ENCODE measurements at regions not wholly inside any gene's neighbourhood (a gene's known extent, or its start where the extent isn't known, plus 50 kb on each side); places are given as distances from the start of the nearest gene placed in this dataset.

DNA sequence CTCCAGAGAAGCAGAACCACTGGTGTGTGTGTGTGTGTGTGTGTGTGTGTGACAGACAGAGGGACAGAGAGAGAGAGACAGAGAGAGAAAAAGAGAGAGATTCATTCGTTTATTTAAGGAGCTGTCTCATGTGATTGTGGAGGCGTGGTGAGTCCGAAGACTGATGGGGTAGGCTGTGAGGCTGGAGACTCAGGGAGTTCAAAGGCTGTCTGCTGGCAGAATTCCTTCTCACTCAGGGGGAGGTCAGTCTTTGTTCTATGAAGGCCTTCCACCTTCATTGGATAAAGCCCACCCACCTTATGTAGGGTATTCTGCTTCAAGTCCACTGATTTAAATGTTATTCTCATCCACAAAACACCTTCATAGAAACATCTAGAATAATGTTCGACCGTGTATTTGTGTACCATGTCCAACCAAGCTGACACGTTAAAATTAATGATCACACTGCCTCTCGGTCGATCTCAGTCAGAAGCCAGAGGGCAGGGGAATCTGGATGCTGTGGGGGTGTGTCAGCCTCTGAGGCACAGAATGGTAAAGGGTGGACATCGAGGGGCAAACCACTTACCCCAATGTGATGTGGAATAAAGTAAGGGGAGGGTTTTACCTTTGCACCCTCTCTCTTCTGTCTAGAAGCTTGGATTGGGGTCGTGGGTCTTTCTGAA lies 275.6 kb downstream of the SLC4A3 start:
- TF ChIP-seq, protein P1, sequence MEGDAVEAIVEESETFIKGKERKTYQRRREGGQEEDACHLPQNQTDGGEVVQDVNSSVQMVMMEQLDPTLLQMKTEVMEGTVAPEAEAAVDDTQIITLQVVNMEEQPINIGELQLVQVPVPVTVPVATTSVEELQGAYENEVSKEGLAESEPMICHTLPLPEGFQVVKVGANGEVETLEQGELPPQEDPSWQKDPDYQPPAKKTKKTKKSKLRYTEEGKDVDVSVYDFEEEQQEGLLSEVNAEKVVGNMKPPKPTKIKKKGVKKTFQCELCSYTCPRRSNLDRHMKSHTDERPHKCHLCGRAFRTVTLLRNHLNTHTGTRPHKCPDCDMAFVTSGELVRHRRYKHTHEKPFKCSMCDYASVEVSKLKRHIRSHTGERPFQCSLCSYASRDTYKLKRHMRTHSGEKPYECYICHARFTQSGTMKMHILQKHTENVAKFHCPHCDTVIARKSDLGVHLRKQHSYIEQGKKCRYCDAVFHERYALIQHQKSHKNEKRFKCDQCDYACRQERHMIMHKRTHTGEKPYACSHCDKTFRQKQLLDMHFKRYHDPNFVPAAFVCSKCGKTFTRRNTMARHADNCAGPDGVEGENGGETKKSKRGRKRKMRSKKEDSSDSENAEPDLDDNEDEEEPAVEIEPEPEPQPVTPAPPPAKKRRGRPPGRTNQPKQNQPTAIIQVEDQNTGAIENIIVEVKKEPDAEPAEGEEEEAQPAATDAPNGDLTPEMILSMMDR (IDR thresholded peaks at IDR 0.05) = no peak
- intact Hi-C loops (cut with DNase I) = no loop called here

DNA sequence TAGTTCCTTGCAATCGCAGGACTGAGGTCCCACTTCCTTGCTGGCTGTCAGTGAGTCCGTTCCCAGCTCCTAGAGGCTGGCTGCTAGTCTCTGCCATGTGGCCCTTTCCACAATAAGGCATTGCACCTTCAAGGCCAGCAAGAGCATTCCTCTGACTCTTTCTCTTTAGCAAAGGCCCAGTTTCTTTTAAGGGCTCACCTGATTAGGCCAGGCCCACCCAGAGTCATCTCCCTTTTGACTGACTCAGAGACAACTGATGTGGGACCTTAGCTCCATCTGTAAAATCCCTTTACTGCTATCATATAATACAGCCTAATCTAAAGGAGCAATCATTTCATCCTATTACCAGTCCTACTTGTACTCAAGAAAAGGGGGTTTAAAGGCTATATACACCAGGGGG lies 278.2 kb downstream of the SLC4A3 start:
- DNase-seq (no peak), ATAC-seq (no peak)
- H3K9me3 ChIP-seq = no peaks in the 10 kb centered on the region
- intact Hi-C loops (cut with DNase I) = no loop called here
- TF ChIP-seq, protein P1 (IDR thresholded peaks at IDR 0.05) = no peak
- H3K36me3 ChIP-seq = no peaks in the 10 kb centered on the region
- H3K27ac ChIP-seq = no peak overlapping the region
- H3K27me3 ChIP-seq = no peaks in the 10 kb centered on the region
- no peak overlapping the region for H3K4me3 ChIP-seq
- no peaks in the 10 kb centered on the region for H3K4me1 ChIP-seq

More for the DNA sequence above, 275.6 kb downstream of the SLC4A3 start:
- H3K27me3 ChIP-seq = no peaks in the 10 kb centered on the region
- no peak overlapping the region for H3K27ac ChIP-seq
- no peaks in the 10 kb centered on the region for H3K4me1 ChIP-seq
- no peak overlapping the region for H3K4me3 ChIP-seq
- ATAC-seq = no peak
- no peak for DNase-seq
- H3K36me3 ChIP-seq = no peaks in the 10 kb centered on the region
- H3K9me3 ChIP-seq = no peaks in the 10 kb centered on the region

DNA sequence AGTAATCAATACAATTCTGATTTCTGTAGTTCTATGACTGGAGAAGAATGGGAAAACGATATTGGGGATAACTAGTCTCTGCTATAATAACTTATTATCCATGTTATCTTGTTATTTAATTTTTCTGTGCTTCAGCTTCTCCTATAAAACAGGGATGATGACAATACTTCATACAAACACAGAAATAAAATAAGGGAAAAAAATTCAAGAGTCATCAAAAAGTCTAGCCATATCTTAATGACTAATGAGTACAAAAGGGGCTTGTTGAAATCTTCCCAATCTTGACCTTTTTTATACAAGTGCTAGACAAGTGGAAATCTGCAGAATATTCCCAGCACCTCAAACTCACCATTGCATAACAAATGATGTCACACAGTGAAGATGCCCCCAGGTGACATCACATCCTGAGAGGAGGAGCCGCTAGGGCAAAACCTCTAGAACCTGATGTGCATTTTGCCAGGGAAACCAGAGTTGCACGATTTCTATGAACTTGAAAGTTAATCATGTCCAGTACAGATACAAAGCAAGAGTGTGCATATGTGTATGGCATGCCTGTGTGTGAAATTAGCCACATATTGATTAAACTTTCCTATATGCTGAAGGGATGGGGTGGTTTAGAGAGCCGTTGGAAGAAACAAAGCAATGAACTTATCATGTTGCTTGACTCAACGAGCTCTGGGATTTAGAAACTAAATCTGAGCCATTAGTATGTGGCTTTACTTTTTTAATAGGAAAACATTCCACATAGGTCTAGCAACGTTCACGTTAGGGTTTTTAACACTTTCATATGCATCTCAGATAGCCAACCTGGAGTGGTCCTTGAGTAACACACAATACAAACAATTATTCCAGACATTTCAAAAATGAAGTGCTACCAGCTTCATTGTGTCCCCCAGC lies 278.9 kb downstream of the SLC4A3 start:
- Histone ChIP-seq H3K4me3 (no peak overlapping the region), H3K4me1 (no peaks in the 10 kb centered on the region), H3K27ac (no peak overlapping the region), H3K27me3 (no peaks in the 10 kb centered on the region), H3K9me3 (no peaks in the 10 kb centered on the region), H3K36me3 (no peaks in the 10 kb centered on the region)
- TF ChIP-seq, protein P1 (IDR thresholded peaks at IDR 0.05) = no peak
- intact Hi-C loops (cut with DNase I) = no loop called here
- ATAC-seq = no peak
- DNase-seq = no peak

DNA sequence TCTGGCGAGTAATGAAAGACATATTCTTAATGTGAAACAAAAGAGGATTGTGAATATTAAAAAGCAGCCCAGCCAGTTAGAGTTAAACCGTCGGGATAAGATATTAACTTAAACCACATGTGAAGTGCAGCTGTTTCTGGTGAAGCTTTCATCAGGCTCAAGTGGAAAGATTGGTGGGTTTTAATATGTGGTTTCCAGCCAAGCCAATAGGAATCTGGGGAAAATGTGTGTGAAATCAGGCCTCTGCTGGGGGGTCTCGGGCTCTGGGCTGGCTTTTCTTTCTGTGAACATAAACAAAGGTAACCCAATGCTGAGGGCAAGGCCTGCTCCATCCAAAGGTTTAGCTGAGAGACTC lies 279.6 kb downstream of the SLC4A3 start:
- Histone ChIP-seq H3K4me1 (no peaks in the 10 kb centered on the region), H3K36me3 (no peaks in the 10 kb centered on the region), H3K27ac (no peak overlapping the region), H3K9me3 (no peaks in the 10 kb centered on the region), H3K27me3 (no peaks in the 10 kb centered on the region), H3K4me3 (no peak overlapping the region)
- no peak for ATAC-seq
- intact Hi-C loops (cut with DNase I) = no loop called here
- TF ChIP-seq, protein P1 (IDR thresholded peaks at IDR 0.05) = no peak
- no peak for DNase-seq

DNA sequence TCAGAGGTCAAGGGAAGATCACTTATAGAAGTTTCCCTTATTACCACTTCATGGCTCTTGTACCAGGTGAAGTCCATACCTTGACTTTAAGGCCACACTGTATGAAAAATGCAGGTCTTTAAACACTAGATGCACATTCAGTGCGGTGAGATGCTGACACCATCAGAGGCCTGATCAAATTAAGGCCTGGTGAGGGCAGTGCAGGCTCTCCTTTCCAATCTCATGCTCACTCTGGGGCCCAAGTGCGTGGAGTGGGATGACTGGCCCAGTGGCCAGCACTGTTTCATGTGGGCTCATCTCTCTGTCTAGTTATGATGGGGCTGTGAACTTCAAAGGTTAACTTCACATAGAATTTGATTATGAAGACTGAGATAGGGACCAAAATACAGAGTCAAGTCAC lies 281.1 kb downstream of the SLC4A3 start:
- H3K27ac ChIP-seq = no peak overlapping the region
- DNase-seq (no peak), ATAC-seq (no peak)
- no peaks in the 10 kb centered on the region for H3K36me3 ChIP-seq
- H3K4me1 ChIP-seq = no peaks in the 10 kb centered on the region
- TF ChIP-seq, protein P1 (IDR thresholded peaks at IDR 0.05) = no peak
- no peaks in the 10 kb centered on the region for H3K9me3 ChIP-seq
- intact Hi-C loops (cut with DNase I) = no loop called here
- H3K27me3 ChIP-seq = no peaks in the 10 kb centered on the region
- no peak overlapping the region for H3K4me3 ChIP-seq

Measured in upper lobe of right lung (tissue), 1 donor.